HCT116 (cell line): ENCODE measurements at regions not wholly inside any gene's neighbourhood (a gene's known extent, or its start where the extent isn't known, plus 50 kb on each side); places are given as distances from the start of the nearest gene placed in this dataset.
"Not testable (repeated sequence)": the region's sequence is repeated elsewhere in the genome, so short reads cannot be mapped to it uniquely, and the experiment has no call there.

Experiments
- POLR2A ChIP-seq: IDR thresholded peaks from 2 replicates; pipeline ENCODE4 v1.7.0; 2011; ENCODE audit warnings: borderline replicate concordance; ENCODE audit not compliant: insufficient read depth, insufficient read length; ENCODE audit errors: extremely low read depth
- RAD21 ChIP-seq: IDR thresholded peaks from 2 replicates; pipeline ENCODE4 v1.6.1; 2012; ENCODE audit warnings: low read depth, mild to moderate bottlenecking
- TF ChIP-seq, protein P1 (sequence below), 3 experiments: fragments of 200-600 bp in 1 of 3; sonication (generic) in 1 of 3; IDR thresholded peaks in 2 of 3; conservative IDR thresholded peaks in 1 of 3; 2 replicates each; pipeline ENCODE4 v1.5.1; 2012 to 2017; ENCODE audit warnings: low read depth in 2 of 3, low read length in 2 of 3, antibody characterized with exemption in 1 of 3, borderline replicate concordance in 1 of 3, control low read depth in 1 of 3, mild to moderate bottlenecking in 1 of 3, mixed read lengths in 1 of 3, mixed run types in 1 of 3, moderate library complexity in 1 of 3; ENCODE audit not compliant: insufficient read depth in 1 of 3

DNA sequence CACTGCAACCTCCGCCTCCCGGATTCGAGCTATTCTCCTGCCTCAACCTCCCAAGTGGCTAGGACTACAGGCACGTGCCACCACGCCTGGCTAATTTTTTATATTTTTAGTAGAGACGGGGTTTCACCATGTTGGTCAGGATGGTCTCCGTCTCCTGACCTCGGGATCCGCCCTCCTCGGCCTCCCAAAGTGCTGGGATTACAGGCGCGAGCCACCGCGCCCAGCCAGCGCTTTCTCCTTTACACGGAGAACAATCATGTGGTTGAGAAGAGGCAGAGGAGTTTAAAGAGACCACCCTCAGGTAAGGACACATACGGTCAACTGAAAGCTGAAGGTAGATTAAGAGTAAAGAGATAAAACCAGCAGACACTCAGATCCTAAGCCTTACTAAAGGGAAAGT is 1673.7 kb upstream of the PIK3C3 start:
- not testable (repeated sequence) for TF ChIP-seq RAD21, POLR2A
- TF ChIP-seq, protein P1, sequence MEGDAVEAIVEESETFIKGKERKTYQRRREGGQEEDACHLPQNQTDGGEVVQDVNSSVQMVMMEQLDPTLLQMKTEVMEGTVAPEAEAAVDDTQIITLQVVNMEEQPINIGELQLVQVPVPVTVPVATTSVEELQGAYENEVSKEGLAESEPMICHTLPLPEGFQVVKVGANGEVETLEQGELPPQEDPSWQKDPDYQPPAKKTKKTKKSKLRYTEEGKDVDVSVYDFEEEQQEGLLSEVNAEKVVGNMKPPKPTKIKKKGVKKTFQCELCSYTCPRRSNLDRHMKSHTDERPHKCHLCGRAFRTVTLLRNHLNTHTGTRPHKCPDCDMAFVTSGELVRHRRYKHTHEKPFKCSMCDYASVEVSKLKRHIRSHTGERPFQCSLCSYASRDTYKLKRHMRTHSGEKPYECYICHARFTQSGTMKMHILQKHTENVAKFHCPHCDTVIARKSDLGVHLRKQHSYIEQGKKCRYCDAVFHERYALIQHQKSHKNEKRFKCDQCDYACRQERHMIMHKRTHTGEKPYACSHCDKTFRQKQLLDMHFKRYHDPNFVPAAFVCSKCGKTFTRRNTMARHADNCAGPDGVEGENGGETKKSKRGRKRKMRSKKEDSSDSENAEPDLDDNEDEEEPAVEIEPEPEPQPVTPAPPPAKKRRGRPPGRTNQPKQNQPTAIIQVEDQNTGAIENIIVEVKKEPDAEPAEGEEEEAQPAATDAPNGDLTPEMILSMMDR (IDR thresholded peaks at IDR 0.05 in 2 of 3, conservative IDR thresholded peaks at IDR 0.05 in 1 of 3; ENCODE audit: borderline replicate concordance in 1 of 3, insufficient read depth in 1 of 3, low read depth in 2 of 3, low read length in 2 of 3), result not testable (repeated sequence)
